Activated CD4-positive, alpha-beta T cell treated with anti-CD3 and anti-CD28 coated beads, Interleukin-2, amount 50 U/mL, for 16 hours (primary cell): ENCODE measurements at regions not wholly inside any gene's neighbourhood (a gene's known extent, or its start where the extent isn't known, plus 50 kb on each side); places are given as distances from the start of the nearest gene placed in this dataset.
"Not testable (repeated sequence)": the region's sequence is repeated elsewhere in the genome, so short reads cannot be mapped to it uniquely, and the experiment has no call there.

Experiments used
- DNase-seq: peaks from one replicate; pipeline ENCODE4 v3.0.0-alpha.2; 2020

GRCh38 chr5:176018598-176018997 lies 50.5 kb upstream of the THOC3 start:
- DNase-seq = not testable (repeated sequence)

GRCh38 chr5:176020852-176021251 lies 52.7 kb upstream of the THOC3 start:
- DNase-seq = not testable (repeated sequence)

GRCh38 chr5:176023535-176023934 lies 55.4 kb upstream of the THOC3 start:
- not testable (repeated sequence) for DNase-seq

GRCh38 chr5:176029445-176029844 lies 61.3 kb upstream of the THOC3 start:
- DNase-seq = not testable (repeated sequence)

- DNase-seq = not testable (repeated sequence)
Measured at GRCh38 chr5:176030361-176031117, 62.4 kb upstream of the THOC3 start.

- not testable (repeated sequence) for DNase-seq
Measured at GRCh38 chr5:176031118-176031510, 63.0 kb upstream of the THOC3 start.

- DNase-seq = not testable (repeated sequence)
Measured at GRCh38 chr5:176033186-176033585, 65.1 kb upstream of the THOC3 start.

- not testable (repeated sequence) for DNase-seq
Measured at GRCh38 chr5:176034407-176035200, 66.5 kb upstream of the THOC3 start.

- DNase-seq = not testable (repeated sequence)
Measured at GRCh38 chr5:176035201-176035530, 67.1 kb upstream of the THOC3 start.

GRCh38 chr5:176035816-176036308 lies 67.7 kb upstream of the THOC3 start:
- not testable (repeated sequence) for DNase-seq

- DNase-seq = not testable (repeated sequence)
Measured at GRCh38 chr5:176036391-176036790, 68.3 kb upstream of the THOC3 start.

GRCh38 chr5:176037190-176037589 lies 69.1 kb upstream of the THOC3 start:
- DNase-seq = not testable (repeated sequence)

- DNase-seq = not testable (repeated sequence)
Measured at GRCh38 chr5:176040105-176040801, 72.1 kb upstream of the THOC3 start.

GRCh38 chr5:176041248-176041994 lies 73.3 kb upstream of the THOC3 start:
- DNase-seq = not testable (repeated sequence)

GRCh38 chr5:176042020-176042658 lies 74.0 kb upstream of the THOC3 start:
- DNase-seq = not testable (repeated sequence)

GRCh38 chr5:176043252-176043829 lies 75.2 kb upstream of the THOC3 start:
- DNase-seq = not testable (repeated sequence)

GRCh38 chr5:176043986-176044385 lies 75.9 kb upstream of the THOC3 start:
- not testable (repeated sequence) for DNase-seq

GRCh38 chr5:176044431-176044830 lies 76.3 kb upstream of the THOC3 start:
- DNase-seq = not testable (repeated sequence)

GRCh38 chr5:176045442-176045841 lies 77.3 kb upstream of the THOC3 start:
- not testable (repeated sequence) for DNase-seq

GRCh38 chr5:176048671-176049070 lies 80.6 kb upstream of the THOC3 start:
- DNase-seq = not testable (repeated sequence)

- DNase-seq = not testable (repeated sequence)
Measured at GRCh38 chr5:176060472-176061268, 92.6 kb upstream of the THOC3 start.
